ENCODE measurements at regions not wholly inside any gene's neighbourhood (a gene's known extent, or its start where the extent isn't known, plus 50 kb on each side); places are given as distances from the start of the nearest gene placed in this dataset.

DNA sequence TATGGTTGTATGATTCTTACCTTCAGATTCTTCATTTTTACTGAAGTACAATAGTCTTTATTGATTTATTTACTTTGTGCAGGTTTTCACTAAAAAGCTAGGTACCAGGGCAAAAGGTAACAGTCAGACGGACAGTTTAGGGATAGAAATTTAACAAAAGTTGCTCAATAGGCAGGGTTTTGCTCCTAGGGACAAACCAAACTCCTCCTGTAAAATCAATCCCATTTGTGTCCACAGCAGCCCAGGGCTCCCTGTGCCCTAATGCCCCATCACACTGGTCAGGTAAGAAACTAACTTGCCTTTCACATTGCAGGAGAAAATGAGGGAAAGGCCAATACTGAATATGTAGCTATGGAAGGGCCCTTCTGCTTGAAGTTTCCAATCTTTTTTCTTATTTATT, 410.9 kb downstream of the EPHA4 start:
- Histone ChIP-seq H3K4me2 (ENCODE audit: low read length) (no peak overlapping the region), H3K27me3 (ENCODE audit: control insufficient read depth, low read length) (no peaks in the 10 kb centered on the region), H3K4me1 (ENCODE audit: control insufficient read depth, low read length) (peaks cover 2% of the 10 kb centered on the region), H3K4me3 (ENCODE audit: low read length) (no peak overlapping the region), H3F3A (ENCODE audit: control insufficient read depth, insufficient read depth) (no peaks in the 10 kb centered on the region), H3K9me3 (ENCODE audit: control insufficient read depth, insufficient read depth, low read length) (no peaks in the 10 kb centered on the region), H3K9me2 (replicated peaks; ENCODE audit: control insufficient read depth, low read length) (no peaks in the 10 kb centered on the region), H4K20me1 (ENCODE audit: control insufficient read depth, insufficient read depth, low read depth, low read length) (no peaks in the 10 kb centered on the region), H3K79me2 (ENCODE audit: control insufficient read depth, low read length) (no peaks in the 10 kb centered on the region), H3K36me3 (ENCODE audit: control insufficient read depth, low read length) (no peaks in the 10 kb centered on the region), H3K27ac (ENCODE audit: low read depth, low read length) (no peak overlapping the region)
- TF ChIP-seq, protein P1, sequence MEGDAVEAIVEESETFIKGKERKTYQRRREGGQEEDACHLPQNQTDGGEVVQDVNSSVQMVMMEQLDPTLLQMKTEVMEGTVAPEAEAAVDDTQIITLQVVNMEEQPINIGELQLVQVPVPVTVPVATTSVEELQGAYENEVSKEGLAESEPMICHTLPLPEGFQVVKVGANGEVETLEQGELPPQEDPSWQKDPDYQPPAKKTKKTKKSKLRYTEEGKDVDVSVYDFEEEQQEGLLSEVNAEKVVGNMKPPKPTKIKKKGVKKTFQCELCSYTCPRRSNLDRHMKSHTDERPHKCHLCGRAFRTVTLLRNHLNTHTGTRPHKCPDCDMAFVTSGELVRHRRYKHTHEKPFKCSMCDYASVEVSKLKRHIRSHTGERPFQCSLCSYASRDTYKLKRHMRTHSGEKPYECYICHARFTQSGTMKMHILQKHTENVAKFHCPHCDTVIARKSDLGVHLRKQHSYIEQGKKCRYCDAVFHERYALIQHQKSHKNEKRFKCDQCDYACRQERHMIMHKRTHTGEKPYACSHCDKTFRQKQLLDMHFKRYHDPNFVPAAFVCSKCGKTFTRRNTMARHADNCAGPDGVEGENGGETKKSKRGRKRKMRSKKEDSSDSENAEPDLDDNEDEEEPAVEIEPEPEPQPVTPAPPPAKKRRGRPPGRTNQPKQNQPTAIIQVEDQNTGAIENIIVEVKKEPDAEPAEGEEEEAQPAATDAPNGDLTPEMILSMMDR (IDR thresholded peaks at IDR 0.05; ENCODE audit: low read depth, low read length, poor library complexity, severe bottlenecking) = no peak
- no peak for TF ChIP-seq EZH2phosphoT487 (IDR thresholded peaks at IDR 0.05; ENCODE audit: borderline replicate concordance, low read length)

- Histone ChIP-seq H3K79me2 (ENCODE audit: control insufficient read depth, low read length) (no peaks in the 10 kb centered on the region), H3K27me3 (ENCODE audit: control insufficient read depth, low read length) (no peaks in the 10 kb centered on the region), H4K20me1 (ENCODE audit: control insufficient read depth, insufficient read depth, low read depth, low read length) (no peaks in the 10 kb centered on the region), H3K27ac (ENCODE audit: low read depth, low read length) (no peak overlapping the region), H3K4me2 (ENCODE audit: low read length) (no peak overlapping the region), H3K9me3 (ENCODE audit: control insufficient read depth, insufficient read depth, low read length) (no peaks in the 10 kb centered on the region), H3K4me1 (ENCODE audit: control insufficient read depth, low read length) (no peaks in the 10 kb centered on the region), H3K4me3 (ENCODE audit: low read length) (no peak overlapping the region), H3K9me2 (replicated peaks; ENCODE audit: control insufficient read depth, low read length) (no peaks in the 10 kb centered on the region), H3K36me3 (ENCODE audit: control insufficient read depth, low read length) (no peaks in the 10 kb centered on the region), H3F3A (ENCODE audit: control insufficient read depth, insufficient read depth) (no peaks in the 10 kb centered on the region)
- TF ChIP-seq, protein P1 (IDR thresholded peaks at IDR 0.05; ENCODE audit: low read depth, low read length, poor library complexity, severe bottlenecking) = no peak
- TF ChIP-seq EZH2phosphoT487 (IDR thresholded peaks at IDR 0.05; ENCODE audit: borderline replicate concordance, low read length) = no peak
Measured at GRCh38 chr2:221166292-221166691, 405.8 kb downstream of the EPHA4 start.

DNA sequence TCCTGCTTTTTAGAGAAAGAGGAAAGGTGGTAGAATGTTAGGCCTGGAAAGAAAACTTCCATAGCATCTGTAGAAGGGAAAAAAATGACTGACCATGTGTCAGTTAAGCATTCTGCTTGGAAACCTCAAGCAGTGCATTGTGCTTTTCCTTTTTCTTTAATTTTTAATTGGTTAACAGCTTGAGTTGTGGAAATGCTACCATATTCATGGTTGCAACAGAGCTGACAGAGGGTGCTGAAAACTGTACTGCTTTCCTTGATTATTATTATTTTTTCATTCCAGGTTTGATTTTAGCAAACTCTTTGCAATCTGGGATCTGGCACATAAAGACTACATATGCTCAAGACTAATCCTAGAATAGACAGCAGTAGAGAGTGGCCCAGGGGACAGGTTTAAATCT, 404.5 kb downstream of the EPHA4 start:
- TF ChIP-seq, protein P1 (IDR thresholded peaks at IDR 0.05; ENCODE audit: low read depth, low read length, poor library complexity, severe bottlenecking) = no peak
- no peak for TF ChIP-seq EZH2phosphoT487 (IDR thresholded peaks at IDR 0.05; ENCODE audit: borderline replicate concordance, low read length)
- H3K4me3 ChIP-seq (ENCODE audit: low read length) = no peak overlapping the region
- H3F3A ChIP-seq (ENCODE audit: control insufficient read depth, insufficient read depth) = no peaks in the 10 kb centered on the region
- H3K4me2 ChIP-seq (ENCODE audit: low read length) = no peak overlapping the region
- no peaks in the 10 kb centered on the region for H3K27me3 ChIP-seq (ENCODE audit: control insufficient read depth, low read length)
- no peaks in the 10 kb centered on the region for H3K4me1 ChIP-seq (ENCODE audit: control insufficient read depth, low read length)
- no peaks in the 10 kb centered on the region for H3K36me3 ChIP-seq (ENCODE audit: control insufficient read depth, low read length)
- H3K9me3 ChIP-seq (ENCODE audit: control insufficient read depth, insufficient read depth, low read length) = no peaks in the 10 kb centered on the region
- H3K9me2 ChIP-seq (replicated peaks; ENCODE audit: control insufficient read depth, low read length) = no peaks in the 10 kb centered on the region
- H4K20me1 ChIP-seq (ENCODE audit: control insufficient read depth, insufficient read depth, low read depth, low read length) = no peaks in the 10 kb centered on the region
- no peaks in the 10 kb centered on the region for H3K79me2 ChIP-seq (ENCODE audit: control insufficient read depth, low read length)
- H3K27ac ChIP-seq (ENCODE audit: low read depth, low read length) = no peak overlapping the region

GRCh38 chr2:221169724-221170123, 402.4 kb downstream of the EPHA4 start:
- H4K20me1 ChIP-seq (ENCODE audit: control insufficient read depth, insufficient read depth, low read depth, low read length) = no peaks in the 10 kb centered on the region
- no peak overlapping the region for H3K4me3 ChIP-seq (ENCODE audit: low read length)
- H3K79me2 ChIP-seq (ENCODE audit: control insufficient read depth, low read length) = no peaks in the 10 kb centered on the region
- H3K4me2 ChIP-seq (ENCODE audit: low read length) = no peak overlapping the region
- no peaks in the 10 kb centered on the region for H3K9me3 ChIP-seq (ENCODE audit: control insufficient read depth, insufficient read depth, low read length)
- no peak overlapping the region for H3K27ac ChIP-seq (ENCODE audit: low read depth, low read length)
- no peaks in the 10 kb centered on the region for H3F3A ChIP-seq (ENCODE audit: control insufficient read depth, insufficient read depth)
- TF ChIP-seq, protein P1 (IDR thresholded peaks at IDR 0.05; ENCODE audit: low read depth, low read length, poor library complexity, severe bottlenecking) = no peak
- TF ChIP-seq EZH2phosphoT487 (IDR thresholded peaks at IDR 0.05; ENCODE audit: borderline replicate concordance, low read length) = no peak
- no peaks in the 10 kb centered on the region for H3K27me3 ChIP-seq (ENCODE audit: control insufficient read depth, low read length)
- no peaks in the 10 kb centered on the region for H3K4me1 ChIP-seq (ENCODE audit: control insufficient read depth, low read length)
- no peaks in the 10 kb centered on the region for H3K9me2 ChIP-seq (replicated peaks; ENCODE audit: control insufficient read depth, low read length)
- no peaks in the 10 kb centered on the region for H3K36me3 ChIP-seq (ENCODE audit: control insufficient read depth, low read length)
